GM12892 (cell line): ENCODE measurements at regions not wholly inside any gene's neighbourhood (a gene's known extent, or its start where the extent isn't known, plus 50 kb on each side); places are given as distances from the start of the nearest gene placed in this dataset.

Experiments used
- POLR2AphosphoS5 ChIP-seq: IDR thresholded peaks from 2 replicates; pipeline ENCODE4 v1.6.1; 2011; ENCODE audit warnings: low read depth, low read length, control low read depth
- TAF1 ChIP-seq: IDR thresholded peaks from 2 replicates; pipeline ENCODE4 v1.6.1; 2011; ENCODE audit warnings: low read depth, mild to moderate bottlenecking, control low read depth, low read length, borderline replicate concordance

DNA sequence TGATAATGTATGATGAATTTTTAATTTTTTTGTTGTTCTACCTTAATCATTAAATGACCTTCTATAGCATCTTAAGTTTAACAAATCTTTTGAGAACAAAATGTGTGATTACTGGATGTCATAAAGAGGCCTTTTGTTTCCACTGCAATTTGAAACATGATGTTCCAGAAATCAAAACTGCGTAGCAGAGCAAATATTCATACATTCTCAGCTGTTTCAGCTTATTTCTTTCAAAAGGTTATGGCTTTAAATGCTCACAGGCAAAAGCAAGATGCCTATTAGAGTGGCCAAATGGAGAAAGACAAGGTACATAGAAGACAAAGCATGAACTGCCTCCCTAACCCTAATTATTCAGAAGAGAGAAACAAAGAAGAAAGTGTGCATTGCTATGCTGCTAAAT is 233.0 kb upstream of the SLC7A11 start:
- TF ChIP-seq TAF1 (no peak), POLR2AphosphoS5 (no peak)
